ENCODE measurements at regions not wholly inside any gene's neighbourhood (a gene's known extent, or its start where the extent isn't known, plus 50 kb on each side); places are given as distances from the start of the nearest gene placed in this dataset.

DNA sequence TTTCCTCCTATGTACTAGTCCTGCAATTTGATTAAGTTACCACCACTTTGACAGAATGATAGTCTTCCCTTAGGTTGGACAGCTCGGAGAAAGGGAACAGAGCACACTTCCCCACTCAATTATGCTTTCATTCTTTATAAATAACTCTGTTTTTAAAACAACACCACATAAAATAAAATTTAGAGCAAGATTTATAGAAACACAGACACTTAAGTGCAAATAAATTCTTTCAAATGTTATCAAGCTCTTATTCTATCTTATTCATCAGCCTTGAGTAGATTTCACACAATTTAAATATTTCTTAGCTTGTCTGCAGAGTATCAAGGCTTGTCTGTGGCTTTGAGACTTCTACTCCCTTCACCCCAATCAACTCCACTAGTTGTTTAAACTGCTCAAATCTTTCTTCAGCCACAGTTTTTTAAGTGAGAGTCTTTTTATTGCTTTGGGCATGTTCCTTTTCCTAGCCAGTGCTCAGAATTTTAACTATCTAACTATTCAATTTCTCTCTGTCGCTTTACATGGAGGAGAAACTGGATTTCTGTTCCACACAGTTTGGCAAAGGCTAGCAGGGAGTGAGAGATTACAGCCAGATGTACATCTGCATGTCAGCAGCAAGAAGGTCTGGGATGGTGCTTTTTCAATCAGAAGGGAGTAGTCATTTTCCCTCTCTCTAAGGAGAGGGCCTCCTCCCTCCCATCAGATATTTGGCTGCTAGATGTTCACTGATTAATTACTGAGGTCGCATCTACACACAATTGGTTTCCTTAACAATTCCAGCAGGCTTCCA lies 53.1 kb upstream of the PLAC1 start:
- peaks cover 2% of the 10 kb centered on the region for H3K27me3 ChIP-seq (ENCODE audit: insufficient read depth, low read depth, severe bottlenecking)
- no peak overlapping the region for H3K27ac ChIP-seq
- no peaks in the 10 kb centered on the region for H3K36me3 ChIP-seq
- no peak for DNase-seq
- H3K9me3 ChIP-seq (ENCODE audit: severe bottlenecking), result no peaks in the 10 kb centered on the region
- H3K4me3 ChIP-seq (ENCODE audit: low read depth, low read length), result no peak overlapping the region
- TF ChIP-seq, protein P1, sequence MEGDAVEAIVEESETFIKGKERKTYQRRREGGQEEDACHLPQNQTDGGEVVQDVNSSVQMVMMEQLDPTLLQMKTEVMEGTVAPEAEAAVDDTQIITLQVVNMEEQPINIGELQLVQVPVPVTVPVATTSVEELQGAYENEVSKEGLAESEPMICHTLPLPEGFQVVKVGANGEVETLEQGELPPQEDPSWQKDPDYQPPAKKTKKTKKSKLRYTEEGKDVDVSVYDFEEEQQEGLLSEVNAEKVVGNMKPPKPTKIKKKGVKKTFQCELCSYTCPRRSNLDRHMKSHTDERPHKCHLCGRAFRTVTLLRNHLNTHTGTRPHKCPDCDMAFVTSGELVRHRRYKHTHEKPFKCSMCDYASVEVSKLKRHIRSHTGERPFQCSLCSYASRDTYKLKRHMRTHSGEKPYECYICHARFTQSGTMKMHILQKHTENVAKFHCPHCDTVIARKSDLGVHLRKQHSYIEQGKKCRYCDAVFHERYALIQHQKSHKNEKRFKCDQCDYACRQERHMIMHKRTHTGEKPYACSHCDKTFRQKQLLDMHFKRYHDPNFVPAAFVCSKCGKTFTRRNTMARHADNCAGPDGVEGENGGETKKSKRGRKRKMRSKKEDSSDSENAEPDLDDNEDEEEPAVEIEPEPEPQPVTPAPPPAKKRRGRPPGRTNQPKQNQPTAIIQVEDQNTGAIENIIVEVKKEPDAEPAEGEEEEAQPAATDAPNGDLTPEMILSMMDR (IDR thresholded peaks at IDR 0.05; ENCODE audit: low read depth, low read length), result no peak

All from WERI-Rb-1 (cell line).